ENCODE measurements at regions not wholly inside any gene's neighbourhood (a gene's known extent, or its start where the extent isn't known, plus 50 kb on each side); places are given as distances from the start of the nearest gene placed in this dataset.

GRCh38 chr11:37907436-37908218, 1309.6 kb upstream of the RAG2 start:
- H3K27ac ChIP-seq (ENCODE audit: low read depth, low read length): no peak overlapping the region
- no peak overlapping the region for H3K4me3 Mint-ChIP-seq
- H3K4me3 ChIP-seq (ENCODE audit: low read length): no peak overlapping the region
- H3K4me1 Mint-ChIP-seq: no peaks in the 10 kb centered on the region
- no peaks in the 10 kb centered on the region for H3K27me3 ChIP-seq (ENCODE audit: control insufficient read depth, insufficient read depth, low read length, poor library complexity, severe bottlenecking)
- no peaks in the 10 kb centered on the region for H3K36me3 ChIP-seq (ENCODE audit: control insufficient read depth, insufficient read depth, low read length)
- 90 to 100% methylated on average over 3 to 20 of the region's 20 CpGs for WGBS, 2 experiments (ENCODE audit: insufficient coverage in 1 of 2, insufficient read length in 1 of 2)
- H3K9ac ChIP-seq (ENCODE audit: extremely low read depth, low read length, poor library complexity, severe bottlenecking): no peak overlapping the region
- H3K27ac Mint-ChIP-seq: no peak overlapping the region
- H3K27me3 Mint-ChIP-seq (ENCODE audit: insufficient read depth): no peaks in the 10 kb centered on the region
- no peak for TF ChIP-seq CTCF (conservative IDR thresholded peaks at IDR 0.05)
- no peaks in the 10 kb centered on the region for H3K9me3 ChIP-seq (ENCODE audit: control insufficient read depth, low read length)
- H3K4me1 ChIP-seq (ENCODE audit: control insufficient read depth, insufficient read depth, low read length): no peaks in the 10 kb centered on the region
- peaks cover 2% of the 10 kb centered on the region for H3K9me3 Mint-ChIP-seq
- no peak for DNase-seq
- no peaks in the 10 kb centered on the region for H3K36me3 Mint-ChIP-seq (ENCODE audit: low read depth)

- no peaks in the 10 kb centered on the region for H3K27me3 Mint-ChIP-seq (ENCODE audit: insufficient read depth)
- Histone ChIP-seq H3K36me3 (ENCODE audit: control insufficient read depth, insufficient read depth, low read length) (no peaks in the 10 kb centered on the region), H3K27me3 (ENCODE audit: control insufficient read depth, insufficient read depth, low read length, poor library complexity, severe bottlenecking) (no peaks in the 10 kb centered on the region), H3K27ac (ENCODE audit: low read depth, low read length) (no peak overlapping the region), H3K4me1 (ENCODE audit: control insufficient read depth, insufficient read depth, low read length) (no peaks in the 10 kb centered on the region), H3K4me3 (ENCODE audit: low read length) (no peak overlapping the region), H3K9ac (ENCODE audit: extremely low read depth, low read length, poor library complexity, severe bottlenecking) (no peak overlapping the region), H3K9me3 (ENCODE audit: control insufficient read depth, low read length) (peaks cover 10% of the 10 kb centered on the region)
- H3K4me3 Mint-ChIP-seq: no peak overlapping the region
- H3K27ac Mint-ChIP-seq: no peak overlapping the region
- no peaks in the 10 kb centered on the region for H3K36me3 Mint-ChIP-seq (ENCODE audit: low read depth)
- peaks cover 10% of the 10 kb centered on the region for H3K9me3 Mint-ChIP-seq
- DNase-seq: no peak
- 93 to 97% methylated on average over 10 to 13 of the region's 13 CpGs for WGBS, 2 experiments (ENCODE audit: insufficient coverage in 1 of 2, insufficient read length in 1 of 2)
- H3K4me1 Mint-ChIP-seq: no peaks in the 10 kb centered on the region
- no peak for TF ChIP-seq CTCF (conservative IDR thresholded peaks at IDR 0.05)
Measured at GRCh38 chr11:37905707-37906417, 1307.8 kb upstream of the RAG2 start.

GRCh38 chr11:37896016-37896415, 1298.0 kb upstream of the RAG2 start:
- Histone ChIP-seq H3K4me3 (ENCODE audit: low read length) (no peak overlapping the region), H3K4me1 (ENCODE audit: control insufficient read depth, insufficient read depth, low read length) (no peaks in the 10 kb centered on the region), H3K36me3 (ENCODE audit: control insufficient read depth, insufficient read depth, low read length) (no peaks in the 10 kb centered on the region), H3K27me3 (ENCODE audit: control insufficient read depth, insufficient read depth, low read length, poor library complexity, severe bottlenecking) (no peaks in the 10 kb centered on the region), H3K9me3 (ENCODE audit: control insufficient read depth, low read length) (peaks cover 57% of the 10 kb centered on the region), H3K9ac (ENCODE audit: extremely low read depth, low read length, poor library complexity, severe bottlenecking) (no peak overlapping the region), H3K27ac (ENCODE audit: low read depth, low read length) (no peak overlapping the region)
- no peak for TF ChIP-seq CTCF (conservative IDR thresholded peaks at IDR 0.05)
- Mint-ChIP-seq H3K36me3 (ENCODE audit: low read depth) (no peaks in the 10 kb centered on the region), H3K4me1 (no peaks in the 10 kb centered on the region), H3K27me3 (ENCODE audit: insufficient read depth) (no peaks in the 10 kb centered on the region), H3K9me3 (peaks cover 52% of the 10 kb centered on the region), H3K4me3 (no peak overlapping the region), H3K27ac (no peak overlapping the region)
- DNase-seq: no peak
